Astrocyte (in vitro differentiated cells and primary cell): ENCODE measurements at regions not wholly inside any gene's neighbourhood (a gene's known extent, or its start where the extent isn't known, plus 50 kb on each side); places are given as distances from the start of the nearest gene placed in this dataset.

ENCODE experiments used
- DNase-seq: peaks from one replicate; pipeline ENCODE4 v3.0.0-alpha.2; 2010; ENCODE audit warnings: low read depth
- FAIRE-seq: peaks from 2 replicates; lab custom pipeline; 2011; peaks lifted over from hg19 to GRCh38; lab: Jason Lieb, UNC
- H2AFZ ChIP-seq: 2 replicates; pipeline ENCODE4 v1.6.0; 2012; ENCODE audit warnings: low read depth, low read length, inconsistent platforms
- H3K27ac ChIP-seq: 2 replicates; pipeline ENCODE4 v1.5.1; 2011; ENCODE audit warnings: low read depth, low read length, inconsistent platforms
- H3K27me3 ChIP-seq: 2 replicates; pipeline ENCODE4 v1.6.0; 2011; ENCODE audit warnings: low read length, inconsistent platforms; ENCODE audit not compliant: insufficient read depth
- H3K36me3 ChIP-seq: 2 replicates; pipeline ENCODE4 v1.5.1; 2011; ENCODE audit warnings: low read length, inconsistent platforms; ENCODE audit not compliant: insufficient read depth
- H3K4me1 ChIP-seq: 2 replicates; pipeline ENCODE4 v1.5.1; 2011; ENCODE audit warnings: low read length, inconsistent platforms; ENCODE audit not compliant: insufficient read depth
- H3K4me2 ChIP-seq: 2 replicates; pipeline ENCODE4 v1.6.0; 2012; ENCODE audit warnings: low read length, inconsistent platforms
- H3K4me3 ChIP-seq: 2 replicates; pipeline ENCODE4 v1.5.1; 2011; ENCODE audit warnings: low read depth, mild to moderate bottlenecking, low read length, inconsistent platforms; ENCODE audit not compliant: insufficient read depth
- H3K79me2 ChIP-seq: 2 replicates; pipeline ENCODE4 v1.6.0; 2012; ENCODE audit warnings: mild to moderate bottlenecking, low read length, inconsistent platforms; ENCODE audit not compliant: insufficient read depth
- H3K9ac ChIP-seq: 2 replicates; pipeline ENCODE4 v1.6.0; 2012; ENCODE audit warnings: mild to moderate bottlenecking, low read length, inconsistent platforms
- H3K9me3 ChIP-seq: 2 replicates; pipeline ENCODE4 v1.5.1; 2012; ENCODE audit warnings: low read depth, mild to moderate bottlenecking, low read length, inconsistent platforms; ENCODE audit not compliant: insufficient read depth
- H4K20me1 ChIP-seq: 2 replicates; pipeline ENCODE4 v1.6.0; 2012; ENCODE audit warnings: low read length, inconsistent platforms; ENCODE audit not compliant: insufficient read depth
- H3K27ac Mint-ChIP-seq: one replicate; pipeline ENCODE4 v1.8.0; 2021; ENCODE audit warnings: mild to moderate bottlenecking, mixed read lengths; ENCODE audit not compliant: unreplicated experiment
- H3K27me3 Mint-ChIP-seq: one replicate; pipeline ENCODE4 v1.8.0; 2021; ENCODE audit warnings: low read depth, mixed read lengths; ENCODE audit not compliant: unreplicated experiment
- H3K36me3 Mint-ChIP-seq: one replicate; pipeline ENCODE4 v1.8.0; 2021; ENCODE audit warnings: low read depth, mixed read lengths; ENCODE audit not compliant: unreplicated experiment
- H3K4me1 Mint-ChIP-seq: one replicate; pipeline ENCODE4 v1.8.0; 2021; ENCODE audit warnings: low read depth, mixed read lengths; ENCODE audit not compliant: unreplicated experiment
- H3K4me3 Mint-ChIP-seq: one replicate; pipeline ENCODE4 v1.8.0; 2021; ENCODE audit warnings: mild to moderate bottlenecking, moderate library complexity, mixed read lengths; ENCODE audit not compliant: unreplicated experiment
- H3K9me3 Mint-ChIP-seq: one replicate; pipeline ENCODE4 v1.8.0; 2021; ENCODE audit warnings: mild to moderate bottlenecking, mixed read lengths; ENCODE audit not compliant: unreplicated experiment
- EZH2 ChIP-seq: IDR thresholded peaks from 2 replicates; pipeline ENCODE4 v1.6.1; 2012; ENCODE audit warnings: mild to moderate bottlenecking, low read length, inconsistent platforms; ENCODE audit not compliant: insufficient read depth
- TF ChIP-seq, protein P1 (sequence below): IDR thresholded peaks from 2 replicates; pipeline ENCODE4 v1.5.1; 2011; ENCODE audit warnings: low read depth, mild to moderate bottlenecking, inconsistent platforms, low read length, moderate library complexity; ENCODE audit not compliant: insufficient read depth

GRCh38 chr6:72530750-72531149, 91.1 kb upstream of the KCNQ5 start:
- no peak overlapping the region for H2AFZ ChIP-seq

DNA sequence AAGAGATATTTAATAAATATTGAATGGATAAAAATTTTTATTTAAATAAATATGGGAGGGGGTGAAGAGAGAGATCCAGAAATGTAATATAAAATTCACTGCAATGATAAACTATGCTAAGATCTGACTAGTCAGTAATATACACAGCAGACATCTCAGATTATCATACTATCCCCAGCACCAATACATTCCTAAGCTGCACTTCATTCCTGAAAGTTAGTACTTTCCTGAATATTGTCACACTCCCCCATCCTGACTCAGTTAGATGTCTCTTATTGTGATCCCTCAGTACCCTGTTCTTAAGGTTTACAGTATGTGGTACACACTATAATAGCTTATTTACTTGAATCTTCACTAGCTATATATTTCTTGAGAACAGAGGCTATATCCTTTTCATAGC, 88.3 kb upstream of the KCNQ5 start:
- Mint-ChIP-seq H3K27ac (no peak overlapping the region), H3K27me3 (no peaks in the 10 kb centered on the region), H3K9me3 (no peaks in the 10 kb centered on the region), H3K4me3 (no peak overlapping the region), H3K4me1 (peaks cover 6% of the 10 kb centered on the region), H3K36me3 (no peaks in the 10 kb centered on the region)
- Histone ChIP-seq H3K4me1 (peaks cover 4% of the 10 kb centered on the region), H2AFZ (no peak overlapping the region), H3K36me3 (no peaks in the 10 kb centered on the region), H4K20me1 (no peaks in the 10 kb centered on the region), H3K4me2 (no peak overlapping the region), H3K9ac (no peak overlapping the region), H3K27ac (peak overlapping the region; percentile 11), H3K79me2 (no peaks in the 10 kb centered on the region), H3K9me3 (no peaks in the 10 kb centered on the region), H3K27me3 (no peaks in the 10 kb centered on the region), H3K4me3 (no peak overlapping the region)
- DNase-seq (peak; percentile 21), FAIRE-seq (peak; percentile 71)
- TF ChIP-seq, protein P1, sequence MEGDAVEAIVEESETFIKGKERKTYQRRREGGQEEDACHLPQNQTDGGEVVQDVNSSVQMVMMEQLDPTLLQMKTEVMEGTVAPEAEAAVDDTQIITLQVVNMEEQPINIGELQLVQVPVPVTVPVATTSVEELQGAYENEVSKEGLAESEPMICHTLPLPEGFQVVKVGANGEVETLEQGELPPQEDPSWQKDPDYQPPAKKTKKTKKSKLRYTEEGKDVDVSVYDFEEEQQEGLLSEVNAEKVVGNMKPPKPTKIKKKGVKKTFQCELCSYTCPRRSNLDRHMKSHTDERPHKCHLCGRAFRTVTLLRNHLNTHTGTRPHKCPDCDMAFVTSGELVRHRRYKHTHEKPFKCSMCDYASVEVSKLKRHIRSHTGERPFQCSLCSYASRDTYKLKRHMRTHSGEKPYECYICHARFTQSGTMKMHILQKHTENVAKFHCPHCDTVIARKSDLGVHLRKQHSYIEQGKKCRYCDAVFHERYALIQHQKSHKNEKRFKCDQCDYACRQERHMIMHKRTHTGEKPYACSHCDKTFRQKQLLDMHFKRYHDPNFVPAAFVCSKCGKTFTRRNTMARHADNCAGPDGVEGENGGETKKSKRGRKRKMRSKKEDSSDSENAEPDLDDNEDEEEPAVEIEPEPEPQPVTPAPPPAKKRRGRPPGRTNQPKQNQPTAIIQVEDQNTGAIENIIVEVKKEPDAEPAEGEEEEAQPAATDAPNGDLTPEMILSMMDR: no peak
- TF ChIP-seq EZH2: no peak

More at GRCh38 chr6:72530750-72531149, 91.1 kb upstream of the KCNQ5 start:
- H3K4me1 Mint-ChIP-seq: peaks cover 12% of the 10 kb centered on the region
- no peak overlapping the region for H3K9ac ChIP-seq
- TF ChIP-seq, protein P1: no peak
- TF ChIP-seq EZH2: no peak
- H3K27me3 Mint-ChIP-seq: no peaks in the 10 kb centered on the region
- H3K9me3 ChIP-seq: no peaks in the 10 kb centered on the region
- no peaks in the 10 kb centered on the region for H3K36me3 Mint-ChIP-seq
- H3K4me2 ChIP-seq: no peak overlapping the region
- no peaks in the 10 kb centered on the region for H3K27me3 ChIP-seq
- FAIRE-seq (no peak), DNase-seq (no peak)
- no peak overlapping the region for H3K4me3 Mint-ChIP-seq
- no peaks in the 10 kb centered on the region for H3K36me3 ChIP-seq
- H3K79me2 ChIP-seq: no peaks in the 10 kb centered on the region
- H3K27ac Mint-ChIP-seq: no peak overlapping the region
- H3K9me3 Mint-ChIP-seq: no peaks in the 10 kb centered on the region
- no peak overlapping the region for H3K4me3 ChIP-seq
- no peak overlapping the region for H3K27ac ChIP-seq
- no peaks in the 10 kb centered on the region for H4K20me1 ChIP-seq
- H3K4me1 ChIP-seq: peaks cover 4% of the 10 kb centered on the region

DNA sequence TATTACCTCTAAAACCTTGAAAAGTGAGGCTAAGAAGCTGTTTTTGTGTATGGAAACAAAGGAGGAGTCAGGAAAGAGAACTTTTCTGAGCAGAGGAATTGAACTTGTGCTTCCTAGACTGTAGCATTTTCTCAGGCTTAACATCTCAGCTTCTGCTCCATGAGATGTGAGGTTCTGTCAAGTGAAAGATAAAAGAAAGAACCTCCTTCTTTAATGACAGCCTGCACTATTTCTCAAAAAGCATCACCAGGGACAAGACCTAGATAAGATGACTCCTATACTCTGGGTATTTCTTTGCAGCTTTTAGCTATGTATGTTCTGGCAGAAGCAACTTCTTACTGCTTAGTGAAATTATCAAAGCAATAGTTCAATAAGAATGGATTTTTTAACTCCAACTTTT, 87.6 kb upstream of the KCNQ5 start:
- H3K9ac ChIP-seq: no peak overlapping the region
- H3K9me3 ChIP-seq: no peaks in the 10 kb centered on the region
- no peak for DNase-seq
- peaks cover 4% of the 10 kb centered on the region for H3K4me1 ChIP-seq
- TF ChIP-seq, protein P1: no peak
- TF ChIP-seq EZH2: no peak
- Mint-ChIP-seq H3K27ac (no peak overlapping the region), H3K27me3 (no peaks in the 10 kb centered on the region), H3K4me1 (peaks cover 6% of the 10 kb centered on the region), H3K9me3 (peaks cover 3% of the 10 kb centered on the region), H3K4me3 (no peak overlapping the region), H3K36me3 (no peaks in the 10 kb centered on the region)
- no peaks in the 10 kb centered on the region for H3K27me3 ChIP-seq
- no peak overlapping the region for H3K4me3 ChIP-seq
- H3K36me3 ChIP-seq: no peaks in the 10 kb centered on the region
- no peak overlapping the region for H3K4me2 ChIP-seq
- FAIRE-seq: no peak
- no peaks in the 10 kb centered on the region for H3K79me2 ChIP-seq
- no peaks in the 10 kb centered on the region for H4K20me1 ChIP-seq
- no peak overlapping the region for H3K27ac ChIP-seq
- H2AFZ ChIP-seq: no peak overlapping the region
